WTC11 (cell line): ENCODE measurements at regions not wholly inside any gene's neighbourhood (a gene's known extent, or its start where the extent isn't known, plus 50 kb on each side); places are given as distances from the start of the nearest gene placed in this dataset.

Experiments used
- ATAC-seq: fragments of 200-7000 bp; cut with Tn5 transposase; 2 replicates; pipeline ENCODE4 v1.10.0; 2021; ENCODE audit warnings: mild to moderate bottlenecking, moderate library complexity
- CTCF ChIA-PET: fragments of 300-600 bp; sonication (Branson Sonifier 250); formaldehyde crosslinking; loops from one replicate; lab custom pipeline; 2021; ENCODE audit warnings: antibody characterized with exemption; lab: Charles Lee
- POLR2A ChIA-PET: fragments of 350-600 bp; sonication (Branson Sonifier 250); formaldehyde crosslinking; loops from one replicate; lab custom pipeline; 2021; ENCODE audit warnings: antibody characterized with exemption; lab: Charles Lee
- DNase-seq: peaks from one replicate; pipeline ENCODE4 v3.0.0; 2021; ENCODE audit warnings: low spot score
- H3K27ac Mint-ChIP-seq: 2 replicates; pipeline ENCODE4 v1.8.0; 2021; ENCODE audit warnings: mixed read lengths
- H3K27me3 Mint-ChIP-seq: 2 replicates; pipeline ENCODE4 v1.8.0; 2021; ENCODE audit warnings: low read depth, mild to moderate bottlenecking, moderate library complexity, mixed read lengths
- H3K36me3 Mint-ChIP-seq: 2 replicates; pipeline ENCODE4 v1.8.0; 2021; ENCODE audit warnings: mixed read lengths
- H3K4me1 Mint-ChIP-seq: 2 replicates; pipeline ENCODE4 v1.8.0; 2022; ENCODE audit warnings: mixed read lengths
- H3K4me3 Mint-ChIP-seq: 2 replicates; pipeline ENCODE4 v1.8.0; 2021; ENCODE audit warnings: mild to moderate bottlenecking, moderate library complexity, mixed read lengths
- H3K9me3 Mint-ChIP-seq: 2 replicates; pipeline ENCODE4 v1.8.0; 2021; ENCODE audit warnings: mixed read lengths
- ESRRA ChIP-seq: sonication (generic); formaldehyde crosslinking; IDR thresholded peaks from 2 replicates; pipeline ENCODE4 v1.8.1; 2022; ENCODE audit warnings: mild to moderate bottlenecking, missing genetic modification reagents, borderline replicate concordance
- FOXK1 ChIP-seq: sonication (generic); formaldehyde crosslinking; IDR thresholded peaks from 2 replicates; pipeline ENCODE4 v1.8.0; 2022; ENCODE audit warnings: mild to moderate bottlenecking, moderate library complexity, missing genetic modification reagents
- GABPB1 ChIP-seq: sonication (generic); formaldehyde crosslinking; IDR thresholded peaks from 2 replicates; pipeline ENCODE4 v1.8.1; 2023; ENCODE audit warnings: mild to moderate bottlenecking, missing genetic modification reagents
- NR1H2 ChIP-seq: sonication (generic); formaldehyde crosslinking; IDR thresholded peaks from 2 replicates; pipeline ENCODE4 v1.9.0; 2021; ENCODE audit warnings: mild to moderate bottlenecking, moderate library complexity, missing genetic modification reagents
- OVOL2 ChIP-seq: fragments of 250-450 bp; sonication (Bioruptor Pico); IDR thresholded peaks from 2 replicates; pipeline ENCODE4 v1.9.0; 2021; ENCODE audit warnings: mild to moderate bottlenecking, borderline replicate concordance
- SMAD4 ChIP-seq: sonication (generic); formaldehyde crosslinking; IDR thresholded peaks from 2 replicates; pipeline ENCODE4 v1.8.0; 2022; ENCODE audit warnings: mild to moderate bottlenecking, missing genetic modification reagents
- SP1 ChIP-seq: sonication (generic); formaldehyde crosslinking; conservative IDR thresholded peaks from 2 replicates; pipeline ENCODE4 v1.8.1; 2022; ENCODE audit warnings: missing genetic modification reagents
- ZNF121 ChIP-seq: sonication (generic); formaldehyde crosslinking; IDR thresholded peaks from 2 replicates; pipeline ENCODE4 v1.8.0; 2023; ENCODE audit warnings: missing genetic modification reagents
- ZNF219 ChIP-seq: sonication (generic); formaldehyde crosslinking; IDR thresholded peaks from 2 replicates; pipeline ENCODE4 v1.8.0; 2023; ENCODE audit warnings: missing genetic modification reagents, mild to moderate bottlenecking, borderline replicate concordance
- ZNF423 ChIP-seq: fragments of 250-450 bp; sonication (Bioruptor Pico); IDR thresholded peaks from 2 replicates; pipeline ENCODE4 v2.1.2; 2022; ENCODE audit warnings: mild to moderate bottlenecking, moderate library complexity
- TF ChIP-seq, protein P1 (sequence below): sonication (generic); formaldehyde crosslinking; IDR thresholded peaks from 2 replicates; pipeline ENCODE4 v1.8.1; 2022; ENCODE audit warnings: mild to moderate bottlenecking, missing genetic modification reagents, moderate library complexity, borderline replicate concordance
- TF ChIP-seq, protein P2 (sequence below): sonication (generic); formaldehyde crosslinking; IDR thresholded peaks from 2 replicates; pipeline ENCODE4 v1.8.0; 2023; ENCODE audit warnings: missing genetic modification reagents, mild to moderate bottlenecking, borderline replicate concordance
- TF ChIP-seq, protein P3 (sequence below): sonication (generic); formaldehyde crosslinking; IDR thresholded peaks from 2 replicates; pipeline ENCODE4 v1.8.1; 2023; ENCODE audit warnings: mild to moderate bottlenecking, moderate library complexity, missing genetic modification reagents
- TF ChIP-seq, protein P4 (sequence below): sonication (generic); formaldehyde crosslinking; IDR thresholded peaks from 2 replicates; pipeline ENCODE4 v1.8.1; 2022; ENCODE audit warnings: low read depth, missing genetic modification reagents, borderline replicate concordance

DNA sequence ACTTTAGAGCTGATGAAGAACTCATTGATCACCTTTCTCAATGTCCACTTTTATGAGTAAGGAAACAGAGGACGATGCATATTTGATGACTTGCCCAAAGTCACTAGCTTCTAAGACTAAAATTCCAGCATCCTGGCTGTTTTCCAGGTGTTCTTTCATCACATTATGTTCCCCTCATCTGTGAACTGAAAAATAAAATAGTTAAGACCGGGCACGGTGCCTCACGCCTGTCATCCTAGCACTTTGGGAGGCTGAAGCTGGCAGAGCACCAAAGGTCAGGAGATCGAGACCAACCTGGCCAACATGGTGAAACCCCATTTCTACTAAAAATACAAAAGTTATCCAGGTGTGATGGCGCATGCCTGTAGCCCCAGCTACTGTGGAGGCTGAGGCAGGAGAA, 297.5 kb downstream of the DUSP10 start:
- TF ChIP-seq SP1 (CRISPR knock-in tag) (no peak), SMAD4 (no peak), ESRRA (CRISPR knock-in tag) (no peak)
- TF ChIP-seq, protein P1, sequence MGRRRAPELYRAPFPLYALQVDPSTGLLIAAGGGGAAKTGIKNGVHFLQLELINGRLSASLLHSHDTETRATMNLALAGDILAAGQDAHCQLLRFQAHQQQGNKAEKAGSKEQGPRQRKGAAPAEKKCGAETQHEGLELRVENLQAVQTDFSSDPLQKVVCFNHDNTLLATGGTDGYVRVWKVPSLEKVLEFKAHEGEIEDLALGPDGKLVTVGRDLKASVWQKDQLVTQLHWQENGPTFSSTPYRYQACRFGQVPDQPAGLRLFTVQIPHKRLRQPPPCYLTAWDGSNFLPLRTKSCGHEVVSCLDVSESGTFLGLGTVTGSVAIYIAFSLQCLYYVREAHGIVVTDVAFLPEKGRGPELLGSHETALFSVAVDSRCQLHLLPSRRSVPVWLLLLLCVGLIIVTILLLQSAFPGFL (CRISPR knock-in tag) = no peak
- ChIA-PET POLR2A (no interaction called here), CTCF (interaction anchor here (1.0 kb wide), 1 partner anchor 180 kb away, joined by 3 read pairs; no protein-coding TSS in a partner anchor)
- Mint-ChIP-seq H3K27ac (no peak overlapping the region), H3K27me3 (no peaks in the 10 kb centered on the region), H3K4me1 (peaks cover 7% of the 10 kb centered on the region; the same call in 1 of the 2 replicates), H3K9me3 (no peaks in the 10 kb centered on the region), H3K4me3 (no peak overlapping the region), H3K36me3 (no peaks in the 10 kb centered on the region)
- no peak for DNase-seq
- ATAC-seq = no peak

DNA sequence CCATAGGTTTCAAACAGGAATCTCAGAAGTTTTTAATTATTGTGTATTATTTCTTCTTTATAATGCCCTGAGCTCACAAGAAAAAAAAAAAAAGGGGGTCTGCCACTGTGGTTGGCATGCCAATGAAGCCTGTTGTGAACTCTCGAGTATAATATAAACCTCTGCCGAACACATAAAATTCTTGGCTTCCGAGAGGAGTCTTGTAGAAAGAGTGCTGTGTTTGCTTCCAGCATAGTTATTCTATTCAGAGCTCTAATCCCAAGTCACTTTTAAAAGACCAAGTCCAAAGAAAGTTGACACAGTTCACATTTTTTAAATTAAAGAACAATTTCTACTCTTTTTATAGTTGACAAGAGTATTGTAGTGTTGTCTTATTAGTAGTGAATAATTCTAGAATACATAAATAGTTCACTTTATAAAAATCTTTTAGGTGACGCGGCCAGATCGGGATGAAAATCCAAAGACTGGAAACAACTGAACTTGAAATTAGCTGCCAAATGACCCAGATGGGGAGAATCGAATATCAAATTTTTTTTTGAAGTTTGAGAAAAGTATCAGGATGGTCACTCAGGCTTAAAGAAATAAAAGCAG, 293.2 kb downstream of the DUSP10 start:
- Mint-ChIP-seq H3K9me3 (peaks cover 16% of the 10 kb centered on the region), H3K4me1 (no peaks in the 10 kb centered on the region), H3K4me3 (no peak overlapping the region), H3K36me3 (no peaks in the 10 kb centered on the region; the same call in 1 of the 2 replicates), H3K27ac (no peak overlapping the region), H3K27me3 (no peaks in the 10 kb centered on the region)
- TF ChIP-seq OVOL2 (CRISPR knock-in tag) = no peak
- no peak for TF ChIP-seq ZNF219
- POLR2A ChIA-PET = no interaction called here
- CTCF ChIA-PET = no interaction called here
- ATAC-seq = no peak
- no peak for DNase-seq

GRCh38 chr1:221449194-221449593, 292.7 kb downstream of the DUSP10 start:
- Mint-ChIP-seq H3K27ac (no peak overlapping the region), H3K27me3 (no peaks in the 10 kb centered on the region), H3K4me1 (no peaks in the 10 kb centered on the region), H3K9me3 (peaks cover 16% of the 10 kb centered on the region), H3K36me3 (no peaks in the 10 kb centered on the region; the same call in 1 of the 2 replicates), H3K4me3 (no peak overlapping the region)
- POLR2A ChIA-PET = no interaction called here
- CTCF ChIA-PET = no interaction called here
- ATAC-seq (no peak), DNase-seq (no peak)
- TF ChIP-seq, protein P2, sequence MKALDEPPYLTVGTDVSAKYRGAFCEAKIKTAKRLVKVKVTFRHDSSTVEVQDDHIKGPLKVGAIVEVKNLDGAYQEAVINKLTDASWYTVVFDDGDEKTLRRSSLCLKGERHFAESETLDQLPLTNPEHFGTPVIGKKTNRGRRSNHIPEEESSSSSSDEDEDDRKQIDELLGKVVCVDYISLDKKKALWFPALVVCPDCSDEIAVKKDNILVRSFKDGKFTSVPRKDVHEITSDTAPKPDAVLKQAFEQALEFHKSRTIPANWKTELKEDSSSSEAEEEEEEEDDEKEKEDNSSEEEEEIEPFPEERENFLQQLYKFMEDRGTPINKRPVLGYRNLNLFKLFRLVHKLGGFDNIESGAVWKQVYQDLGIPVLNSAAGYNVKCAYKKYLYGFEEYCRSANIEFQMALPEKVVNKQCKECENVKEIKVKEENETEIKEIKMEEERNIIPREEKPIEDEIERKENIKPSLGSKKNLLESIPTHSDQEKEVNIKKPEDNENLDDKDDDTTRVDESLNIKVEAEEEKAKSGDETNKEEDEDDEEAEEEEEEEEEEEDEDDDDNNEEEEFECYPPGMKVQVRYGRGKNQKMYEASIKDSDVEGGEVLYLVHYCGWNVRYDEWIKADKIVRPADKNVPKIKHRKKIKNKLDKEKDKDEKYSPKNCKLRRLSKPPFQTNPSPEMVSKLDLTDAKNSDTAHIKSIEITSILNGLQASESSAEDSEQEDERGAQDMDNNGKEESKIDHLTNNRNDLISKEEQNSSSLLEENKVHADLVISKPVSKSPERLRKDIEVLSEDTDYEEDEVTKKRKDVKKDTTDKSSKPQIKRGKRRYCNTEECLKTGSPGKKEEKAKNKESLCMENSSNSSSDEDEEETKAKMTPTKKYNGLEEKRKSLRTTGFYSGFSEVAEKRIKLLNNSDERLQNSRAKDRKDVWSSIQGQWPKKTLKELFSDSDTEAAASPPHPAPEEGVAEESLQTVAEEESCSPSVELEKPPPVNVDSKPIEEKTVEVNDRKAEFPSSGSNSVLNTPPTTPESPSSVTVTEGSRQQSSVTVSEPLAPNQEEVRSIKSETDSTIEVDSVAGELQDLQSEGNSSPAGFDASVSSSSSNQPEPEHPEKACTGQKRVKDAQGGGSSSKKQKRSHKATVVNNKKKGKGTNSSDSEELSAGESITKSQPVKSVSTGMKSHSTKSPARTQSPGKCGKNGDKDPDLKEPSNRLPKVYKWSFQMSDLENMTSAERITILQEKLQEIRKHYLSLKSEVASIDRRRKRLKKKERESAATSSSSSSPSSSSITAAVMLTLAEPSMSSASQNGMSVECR = no peak
- TF ChIP-seq ZNF121 (CRISPR knock-in tag) (no peak), ZNF423 (CRISPR knock-in tag) (no peak), NR1H2 (no peak), GABPB1 (no peak)

- no peaks in the 10 kb centered on the region for H3K27me3 Mint-ChIP-seq
- ChIA-PET CTCF (no interaction called here), POLR2A (no interaction called here)
- H3K27ac Mint-ChIP-seq = no peak overlapping the region
- DNase-seq = no peak
- TF ChIP-seq FOXK1 (CRISPR knock-in tag) (no peak), ZNF219 (no peak)
- TF ChIP-seq, protein P3, sequence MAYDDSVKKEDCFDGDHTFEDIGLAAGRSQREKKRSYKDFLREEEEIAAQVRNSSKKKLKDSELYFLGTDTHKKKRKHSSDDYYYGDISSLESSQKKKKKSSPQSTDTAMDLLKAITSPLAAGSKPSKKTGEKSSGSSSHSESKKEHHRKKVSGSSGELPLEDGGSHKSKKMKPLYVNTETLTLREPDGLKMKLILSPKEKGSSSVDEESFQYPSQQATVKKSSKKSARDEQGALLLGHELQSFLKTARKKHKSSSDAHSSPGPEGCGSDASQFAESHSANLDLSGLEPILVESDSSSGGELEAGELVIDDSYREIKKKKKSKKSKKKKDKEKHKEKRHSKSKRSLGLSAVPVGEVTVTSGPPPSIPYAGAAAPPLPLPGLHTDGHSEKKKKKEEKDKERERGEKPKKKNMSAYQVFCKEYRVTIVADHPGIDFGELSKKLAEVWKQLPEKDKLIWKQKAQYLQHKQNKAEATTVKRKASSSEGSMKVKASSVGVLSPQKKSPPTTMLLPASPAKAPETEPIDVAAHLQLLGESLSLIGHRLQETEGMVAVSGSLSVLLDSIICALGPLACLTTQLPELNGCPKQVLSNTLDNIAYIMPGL (CRISPR knock-in tag) = no peak
- TF ChIP-seq, protein P4, sequence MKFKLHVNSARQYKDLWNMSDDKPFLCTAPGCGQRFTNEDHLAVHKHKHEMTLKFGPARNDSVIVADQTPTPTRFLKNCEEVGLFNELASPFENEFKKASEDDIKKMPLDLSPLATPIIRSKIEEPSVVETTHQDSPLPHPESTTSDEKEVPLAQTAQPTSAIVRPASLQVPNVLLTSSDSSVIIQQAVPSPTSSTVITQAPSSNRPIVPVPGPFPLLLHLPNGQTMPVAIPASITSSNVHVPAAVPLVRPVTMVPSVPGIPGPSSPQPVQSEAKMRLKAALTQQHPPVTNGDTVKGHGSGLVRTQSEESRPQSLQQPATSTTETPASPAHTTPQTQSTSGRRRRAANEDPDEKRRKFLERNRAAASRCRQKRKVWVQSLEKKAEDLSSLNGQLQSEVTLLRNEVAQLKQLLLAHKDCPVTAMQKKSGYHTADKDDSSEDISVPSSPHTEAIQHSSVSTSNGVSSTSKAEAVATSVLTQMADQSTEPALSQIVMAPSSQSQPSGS (CRISPR knock-in tag) = no peak
- no peaks in the 10 kb centered on the region; the same call in 1 of the 2 replicates for H3K36me3 Mint-ChIP-seq
- no peak for ATAC-seq
- peaks cover 5% of the 10 kb centered on the region; the same call in 1 of the 2 replicates for H3K4me1 Mint-ChIP-seq
- H3K4me3 Mint-ChIP-seq = no peak overlapping the region
- H3K9me3 Mint-ChIP-seq = peaks cover 16% of the 10 kb centered on the region
These were observed 292.0 kb downstream of the DUSP10 start for GRCh38 chr1:221449801-221450470.
